HL-60 (cell line): ENCODE measurements at regions not wholly inside any gene's neighbourhood (a gene's known extent, or its start where the extent isn't known, plus 50 kb on each side); places are given as distances from the start of the nearest gene placed in this dataset.
"Not testable (repeated sequence)": the region's sequence is repeated elsewhere in the genome, so short reads cannot be mapped to it uniquely, and the experiment has no call there.

ENCODE experiments used
- DNase-seq, 2 experiments: peaks; one replicate each; pipeline ENCODE4 v3.0.0-alpha.2; 2010 to 2020; ENCODE audit warnings: low read depth in 1 of 2, low spot score in 1 of 2
- H3K27ac ChIP-seq: fragments of 250-450 bp; sonication (Bioruptor Pico); replicated peaks from 2 replicates; pipeline ENCODE4 v1.5.1; 2020; ENCODE audit warnings: mild to moderate bottlenecking, moderate library complexity
- H3K27me3 ChIP-seq: fragments of 250-450 bp; sonication (Bioruptor Pico); 2 replicates; pipeline ENCODE4 v1.5.1; 2021; ENCODE audit warnings: mild to moderate bottlenecking, moderate library complexity; ENCODE audit not compliant: insufficient read depth, poor library complexity, severe bottlenecking
- H3K4me3 ChIP-seq: replicated peaks from 2 replicates; pipeline ENCODE4 v1.5.1; 2011; ENCODE audit warnings: mild to moderate bottlenecking, control low read depth, low read length; ENCODE audit not compliant: insufficient read depth
- CTCF ChIP-seq: IDR thresholded peaks from one replicate; pipeline ENCODE4 v1.5.1; 2011; ENCODE audit warnings: low read length, control low read depth, inconsistent platforms; ENCODE audit not compliant: insufficient read depth
- GABPA ChIP-seq: IDR thresholded peaks from 2 replicates; pipeline ENCODE4 v1.6.1; 2012; ENCODE audit warnings: low read depth
- POLR2AphosphoS5 ChIP-seq: IDR thresholded peaks from 2 replicates; pipeline ENCODE4 v1.6.1; 2012; ENCODE audit warnings: low read depth
- REST ChIP-seq: IDR thresholded peaks from 2 replicates; pipeline ENCODE4 v1.6.1; 2012; ENCODE audit warnings: low read depth; ENCODE audit not compliant: insufficient replicate concordance
- SPI1 ChIP-seq: IDR thresholded peaks from 2 replicates; pipeline ENCODE4 v1.6.1; 2012; ENCODE audit warnings: low read depth, mild to moderate bottlenecking, borderline replicate concordance

- no peak for DNase-seq
- TF ChIP-seq POLR2AphosphoS5 = no peak
- no peak for TF ChIP-seq SPI1
- TF ChIP-seq REST = no peak
- no peak for TF ChIP-seq GABPA
- TF ChIP-seq CTCF = no peak
These were observed 498.6 kb downstream of the CHSY3 start for GRCh38 chr5:130402906-130403305.

GRCh38 chr5:130400091-130400490 is 495.8 kb downstream of the CHSY3 start:
- Histone ChIP-seq H3K27me3 (no peaks in the 10 kb centered on the region), H3K4me3 (no peak overlapping the region), H3K27ac (no peak overlapping the region)
- TF ChIP-seq CTCF (no peak), SPI1 (no peak), POLR2AphosphoS5 (no peak), REST (no peak)
- no peak for DNase-seq

More at GRCh38 chr5:130402906-130403305, 498.6 kb downstream of the CHSY3 start:
- Histone ChIP-seq H3K27me3 (no peaks in the 10 kb centered on the region), H3K4me3 (no peak overlapping the region), H3K27ac (no peak overlapping the region)

GRCh38 chr5:130398825-130399224 is 494.6 kb downstream of the CHSY3 start:
- TF ChIP-seq GABPA (no peak), REST (no peak), SPI1 (no peak), POLR2AphosphoS5 (no peak)
- Histone ChIP-seq H3K27me3 (no peaks in the 10 kb centered on the region), H3K27ac (no peak overlapping the region), H3K4me3 (no peak overlapping the region)
- no peak for DNase-seq

GRCh38 chr5:130397727-130398126 is 493.5 kb downstream of the CHSY3 start:
- DNase-seq = not testable (repeated sequence)

More at GRCh38 chr5:130397727-130398126, 493.5 kb downstream of the CHSY3 start:
- H3K27me3 ChIP-seq, H3K27ac ChIP-seq, H3K4me3 ChIP-seq: not testable (repeated sequence)
